ENCODE measurements at regions not wholly inside any gene's neighbourhood (a gene's known extent, or its start where the extent isn't known, plus 50 kb on each side); places are given as distances from the start of the nearest gene placed in this dataset.

- no peak for DNase-seq (ENCODE audit: low read depth)
Observed at GRCh38 chr4:24244663-24245490, 339.5 kb downstream of the DHX15 start.

GRCh38 chr4:24243641-24244040 is 340.7 kb downstream of the DHX15 start:
- no peak for DNase-seq (ENCODE audit: low read depth)

GRCh38 chr4:24241511-24241910 is 342.8 kb downstream of the DHX15 start:
- no peak for DNase-seq (ENCODE audit: low read depth)

GRCh38 chr4:24240655-24241054 is 343.7 kb downstream of the DHX15 start:
- DNase-seq (ENCODE audit: low read depth), result no peak

- no peak for DNase-seq (ENCODE audit: low read depth)
Observed at GRCh38 chr4:24237709-24238108, 346.6 kb downstream of the DHX15 start.

- no peak for DNase-seq (ENCODE audit: low read depth)
Observed at GRCh38 chr4:24236532-24236931, 346.7 kb upstream of the PPARGC1A start.

GRCh38 chr4:24236120-24236519 is 346.3 kb upstream of the PPARGC1A start:
- no peak for DNase-seq (ENCODE audit: low read depth)

- no peak for DNase-seq (ENCODE audit: low read depth)
Observed at GRCh38 chr4:24235618-24236017, 345.8 kb upstream of the PPARGC1A start.

GRCh38 chr4:24234288-24234848 is 344.5 kb upstream of the PPARGC1A start:
- no peak for DNase-seq (ENCODE audit: low read depth)

- DNase-seq (ENCODE audit: low read depth), result no peak
Observed at GRCh38 chr4:24230955-24231354, 341.1 kb upstream of the PPARGC1A start.

GRCh38 chr4:24229978-24230377 is 340.1 kb upstream of the PPARGC1A start:
- DNase-seq (ENCODE audit: low read depth), result no peak

GRCh38 chr4:24228692-24229091 is 338.8 kb upstream of the PPARGC1A start:
- DNase-seq (ENCODE audit: low read depth), result no peak

- no peak for DNase-seq (ENCODE audit: low read depth)
Observed at GRCh38 chr4:24226667-24227066, 336.8 kb upstream of the PPARGC1A start.

GRCh38 chr4:24226023-24226422 is 336.2 kb upstream of the PPARGC1A start:
- DNase-seq (ENCODE audit: low read depth), result no peak

- no peak for DNase-seq (ENCODE audit: low read depth)
Observed at GRCh38 chr4:24224446-24224845, 334.6 kb upstream of the PPARGC1A start.

GRCh38 chr4:24219209-24219608 is 329.4 kb upstream of the PPARGC1A start:
- DNase-seq (ENCODE audit: low read depth), result no peak

GRCh38 chr4:24218566-24218965 is 328.7 kb upstream of the PPARGC1A start:
- DNase-seq (ENCODE audit: low read depth), result no peak

GRCh38 chr4:24214796-24215195 is 324.9 kb upstream of the PPARGC1A start:
- DNase-seq (ENCODE audit: low read depth), result no peak

- DNase-seq (ENCODE audit: low read depth), result no peak
Observed at GRCh38 chr4:24213961-24214360, 324.1 kb upstream of the PPARGC1A start.

GRCh38 chr4:24212642-24213041 is 322.8 kb upstream of the PPARGC1A start:
- no peak for DNase-seq (ENCODE audit: low read depth)

GRCh38 chr4:24211856-24212255 is 322.0 kb upstream of the PPARGC1A start:
- no peak for DNase-seq (ENCODE audit: low read depth)

GRCh38 chr4:24210332-24210902 is 320.6 kb upstream of the PPARGC1A start:
- DNase-seq (ENCODE audit: low read depth), result peak; percentile 26

- DNase-seq (ENCODE audit: low read depth), result no peak
Observed at GRCh38 chr4:24209906-24210305, 320.1 kb upstream of the PPARGC1A start.

Measured in amniotic epithelial cell (primary cell).